HG02678 (cell line): ENCODE measurements at regions not wholly inside any gene's neighbourhood (a gene's known extent, or its start where the extent isn't known, plus 50 kb on each side); places are given as distances from the start of the nearest gene placed in this dataset.
"Not testable (repeated sequence)": the region's sequence is repeated elsewhere in the genome, so short reads cannot be mapped to it uniquely, and the experiment has no call there.

Experiments
- ATAC-seq: cut with Tn5 transposase; IDR thresholded peaks from one replicate; pipeline ENCODE4 v1.9.1; 2021; ENCODE audit warnings: mild to moderate bottlenecking, moderate library complexity; ENCODE audit not compliant: unreplicated experiment

DNA sequence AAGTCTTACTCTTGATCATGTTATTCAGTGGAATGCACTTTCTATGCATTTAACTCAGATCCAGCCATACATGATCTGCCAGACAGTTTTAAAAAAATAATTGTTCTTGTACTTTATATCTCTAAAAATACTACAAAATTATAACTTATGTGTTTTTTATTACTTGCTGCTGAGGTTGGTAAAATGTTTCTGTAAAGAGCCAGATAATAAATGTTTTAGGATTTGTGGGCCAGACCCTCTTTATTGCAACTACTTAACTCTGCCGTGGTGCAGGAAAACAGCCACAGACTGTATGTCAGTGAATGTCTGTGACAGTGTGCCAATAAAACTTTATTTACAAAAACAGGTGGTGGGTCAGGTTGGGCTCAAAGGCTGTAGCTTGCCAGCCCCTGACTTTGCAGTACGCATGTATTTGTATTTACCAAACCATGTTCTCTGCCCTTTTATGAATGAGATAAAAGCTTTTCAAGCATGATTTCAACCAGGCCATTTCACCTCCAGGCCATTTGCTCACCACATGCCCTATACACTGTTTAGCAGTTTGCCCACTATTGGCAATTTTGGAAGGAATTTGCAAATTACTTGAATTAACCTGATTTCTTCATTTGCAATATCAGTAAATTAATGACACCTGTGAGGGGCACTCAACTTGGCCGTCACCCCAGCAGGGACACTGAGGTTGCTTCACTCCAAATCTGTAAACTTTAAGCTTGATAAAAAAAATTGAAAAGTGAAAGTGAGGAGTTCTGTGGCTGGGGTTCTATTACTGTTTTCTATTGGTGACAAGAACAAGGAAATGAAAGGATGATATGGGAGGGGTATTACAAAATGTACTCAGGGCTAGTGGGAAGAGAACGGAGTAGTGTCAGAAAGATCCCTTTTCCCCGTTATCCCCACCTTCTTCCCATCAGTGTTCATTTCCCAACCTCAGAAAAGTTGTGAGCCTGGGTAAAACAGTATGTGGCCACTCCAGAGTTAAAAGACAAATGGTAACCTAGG lies 133.4 kb downstream of the CEBPB start:
- no peak for ATAC-seq

DNA sequence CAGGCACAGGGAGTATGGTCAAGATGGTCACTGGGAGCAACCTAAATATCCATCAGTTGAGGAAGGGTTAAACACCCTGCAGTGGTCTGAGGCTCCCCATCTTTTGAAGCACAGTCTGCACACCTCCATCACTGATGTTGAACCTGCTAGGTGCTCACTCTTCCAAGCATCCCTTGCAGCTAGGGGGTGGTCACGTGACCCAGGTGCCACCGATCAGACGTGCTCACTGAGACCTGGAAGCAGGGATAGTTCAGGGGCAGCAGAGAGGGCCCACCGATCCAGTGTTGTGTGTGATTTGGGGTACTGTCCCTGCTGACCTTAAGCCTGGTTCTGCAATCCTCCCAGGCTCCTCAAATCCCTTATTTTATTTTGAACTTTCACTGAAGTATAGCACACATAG lies 134.6 kb downstream of the CEBPB start:
- no peak for ATAC-seq

GRCh38 chr20:50325651-50326050 lies 135.0 kb downstream of the CEBPB start:
- no peak for ATAC-seq

- ATAC-seq = no peak
Measured at GRCh38 chr20:50327666-50328065, 137.0 kb downstream of the CEBPB start.

DNA sequence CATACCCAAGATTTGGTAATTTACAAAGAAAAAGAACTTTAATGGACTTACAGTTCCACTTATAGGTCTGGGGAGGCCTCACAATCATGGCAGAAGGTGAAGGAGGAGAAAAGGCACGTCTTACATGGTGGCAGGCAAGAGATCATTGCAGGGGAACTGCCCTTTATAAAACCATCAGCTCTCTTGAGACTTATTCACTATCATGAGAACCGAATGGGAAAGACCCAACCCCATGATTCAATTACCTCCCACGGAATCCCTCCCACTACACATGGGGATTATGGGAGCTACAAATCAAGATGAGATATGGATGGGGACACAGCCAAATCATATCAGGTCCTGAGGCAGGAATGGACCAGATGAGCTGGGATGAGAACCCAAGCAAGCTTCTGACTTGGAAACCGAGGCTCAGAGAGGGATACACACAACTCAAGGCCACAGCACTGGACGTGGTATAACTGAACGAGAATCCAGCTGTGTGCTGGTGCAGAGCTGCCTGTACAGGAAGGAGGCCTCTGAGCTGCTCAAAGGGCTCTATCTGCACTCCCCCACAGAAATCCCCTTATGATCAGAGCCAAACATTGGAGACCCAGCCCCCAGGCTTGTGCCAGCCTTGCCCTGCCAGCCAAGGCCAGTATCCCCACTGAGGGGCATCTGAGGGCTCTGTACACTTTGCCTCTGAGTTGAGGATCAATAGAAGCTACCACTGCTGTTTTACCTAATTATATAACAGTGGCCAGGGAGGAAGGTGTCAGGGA lies 137.8 kb downstream of the CEBPB start:
- ATAC-seq = no peak

DNA sequence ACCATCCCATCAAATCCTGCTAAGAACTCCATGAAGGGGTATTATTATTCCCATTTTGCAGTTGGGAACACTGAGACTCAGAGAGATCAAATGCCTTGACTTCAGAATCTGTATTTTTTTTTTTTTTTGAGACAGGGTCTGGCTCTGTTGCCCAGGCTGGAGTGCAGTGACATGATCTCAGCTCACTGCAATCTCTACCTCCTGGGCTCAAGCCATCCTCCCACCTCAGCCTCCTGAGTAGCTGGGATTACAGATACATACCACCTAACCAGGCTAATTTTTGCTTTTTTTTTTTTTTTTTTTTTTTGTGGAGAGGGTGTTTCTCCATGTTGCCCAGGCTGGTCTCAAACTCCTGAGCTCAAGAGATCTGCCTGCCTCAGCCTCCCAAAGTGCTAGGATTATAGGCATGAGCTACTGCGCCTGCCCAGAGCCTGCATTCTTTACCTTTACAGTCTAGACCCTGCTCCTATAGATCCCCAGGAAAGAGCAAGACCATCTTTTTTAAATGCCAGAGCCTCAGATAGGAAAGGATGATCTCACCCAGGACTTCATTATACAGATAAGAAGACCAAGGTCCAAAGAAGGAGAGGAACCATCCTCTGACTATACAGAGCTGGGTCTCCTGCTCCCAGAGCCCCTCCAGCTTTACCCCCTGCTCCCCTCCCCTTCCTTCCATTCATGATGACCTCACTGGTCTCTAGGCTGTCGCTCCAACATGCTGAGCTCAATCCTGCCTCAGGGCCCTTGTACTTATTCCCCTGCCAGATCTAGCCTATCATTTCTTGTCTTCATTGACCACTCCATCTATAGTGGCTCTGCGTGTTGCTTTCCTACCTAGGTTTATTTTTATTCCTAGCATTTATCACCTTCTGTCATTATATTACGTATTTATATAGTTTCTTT lies 138.6 kb downstream of the CEBPB start:
- no peak for ATAC-seq

- ATAC-seq = no peak
Measured at GRCh38 chr20:50329981-50330503, 139.4 kb downstream of the CEBPB start.

- no peak for ATAC-seq
Measured at GRCh38 chr20:50330504-50331313, 140.1 kb downstream of the CEBPB start.

- ATAC-seq = no peak
Measured at GRCh38 chr20:50331469-50332363, 141.1 kb downstream of the CEBPB start.

DNA sequence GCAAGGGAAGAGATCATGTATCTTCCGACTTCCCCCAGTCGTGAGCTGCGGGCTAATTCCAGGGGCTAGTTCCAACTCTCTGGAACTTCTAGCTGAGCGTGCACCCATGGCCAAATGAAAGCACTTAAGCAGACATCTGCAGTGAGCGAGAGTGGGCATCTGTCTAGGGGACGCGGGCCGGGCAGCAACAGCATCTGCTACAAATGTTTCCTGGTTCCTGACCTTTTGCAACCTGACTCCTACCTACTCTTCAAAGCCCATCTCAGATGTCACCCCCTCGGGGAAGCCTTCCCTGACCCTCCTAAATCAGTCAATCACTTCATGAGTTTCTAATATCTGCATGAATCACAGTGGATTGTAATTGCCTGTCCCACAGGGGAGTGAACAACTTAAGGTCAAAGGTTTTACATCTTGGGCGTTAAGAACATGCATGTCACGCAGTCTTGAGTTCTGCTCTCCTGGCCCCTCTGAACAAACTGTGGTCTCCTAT lies 141.9 kb downstream of the CEBPB start:
- no peak for ATAC-seq

GRCh38 chr20:50333131-50333670 lies 142.6 kb downstream of the CEBPB start:
- no peak for ATAC-seq

DNA sequence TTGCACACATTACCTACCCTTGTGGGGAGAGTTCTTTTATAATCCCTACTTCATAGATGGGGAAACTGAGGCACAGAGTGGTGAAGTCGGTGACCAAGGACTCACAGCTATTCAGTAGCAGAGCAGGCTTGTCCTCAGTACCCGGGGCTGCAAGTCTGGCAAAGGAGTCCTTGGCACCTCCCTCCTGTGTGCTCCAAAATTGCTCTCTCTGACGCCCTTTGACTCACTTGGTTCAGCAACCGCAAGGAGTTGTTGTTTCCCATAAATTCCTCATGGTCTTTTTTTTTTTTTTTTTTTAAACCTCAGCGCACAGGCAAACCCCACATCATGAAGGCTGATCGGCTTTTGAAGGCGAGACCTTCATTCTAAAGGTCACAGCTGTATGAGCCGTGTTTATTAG lies 143.2 kb downstream of the CEBPB start:
- ATAC-seq = no peak

DNA sequence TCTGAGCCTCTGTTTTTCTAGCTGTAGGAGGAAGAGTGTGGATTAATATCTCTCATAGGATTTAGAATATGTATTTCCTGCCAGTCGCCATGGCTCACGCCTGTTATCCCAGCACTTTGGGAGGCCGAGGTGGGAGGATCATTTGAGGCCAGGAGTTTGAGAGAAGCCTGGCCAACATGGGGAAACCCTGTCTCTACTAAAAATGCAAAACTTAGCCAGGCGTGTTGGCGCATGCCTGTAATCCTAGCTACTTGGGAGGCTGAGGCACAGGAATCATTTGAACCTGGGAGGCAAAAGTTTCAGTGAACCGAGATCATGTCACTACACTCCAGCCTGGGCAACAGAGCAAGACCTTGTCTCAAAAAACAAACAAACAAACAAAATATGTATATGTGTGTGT lies 143.9 kb downstream of the CEBPB start:
- ATAC-seq = not testable (repeated sequence)

DNA sequence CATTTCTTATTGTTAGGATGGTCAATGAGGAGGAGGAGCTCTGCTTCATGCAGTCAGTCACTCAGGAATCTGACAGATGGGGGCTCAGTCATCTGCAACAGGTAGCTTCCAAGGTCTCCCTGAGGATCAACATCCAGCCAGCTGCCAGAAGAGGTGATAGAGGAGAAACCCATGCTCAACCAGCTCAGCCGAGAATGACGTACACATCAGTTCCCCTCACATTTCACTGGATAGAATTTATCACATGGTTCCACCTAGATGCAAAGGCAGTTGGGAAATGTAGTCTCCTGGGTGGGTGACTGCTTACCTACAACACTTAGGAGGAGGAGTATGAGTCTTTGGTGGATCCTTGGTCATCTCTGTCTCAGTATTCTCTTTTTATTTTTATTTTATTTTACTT lies 144.5 kb downstream of the CEBPB start:
- no peak for ATAC-seq

GRCh38 chr20:50335866-50336265 lies 145.2 kb downstream of the CEBPB start:
- no peak for ATAC-seq

GRCh38 chr20:50336661-50337060 lies 146.0 kb downstream of the CEBPB start:
- no peak for ATAC-seq

DNA sequence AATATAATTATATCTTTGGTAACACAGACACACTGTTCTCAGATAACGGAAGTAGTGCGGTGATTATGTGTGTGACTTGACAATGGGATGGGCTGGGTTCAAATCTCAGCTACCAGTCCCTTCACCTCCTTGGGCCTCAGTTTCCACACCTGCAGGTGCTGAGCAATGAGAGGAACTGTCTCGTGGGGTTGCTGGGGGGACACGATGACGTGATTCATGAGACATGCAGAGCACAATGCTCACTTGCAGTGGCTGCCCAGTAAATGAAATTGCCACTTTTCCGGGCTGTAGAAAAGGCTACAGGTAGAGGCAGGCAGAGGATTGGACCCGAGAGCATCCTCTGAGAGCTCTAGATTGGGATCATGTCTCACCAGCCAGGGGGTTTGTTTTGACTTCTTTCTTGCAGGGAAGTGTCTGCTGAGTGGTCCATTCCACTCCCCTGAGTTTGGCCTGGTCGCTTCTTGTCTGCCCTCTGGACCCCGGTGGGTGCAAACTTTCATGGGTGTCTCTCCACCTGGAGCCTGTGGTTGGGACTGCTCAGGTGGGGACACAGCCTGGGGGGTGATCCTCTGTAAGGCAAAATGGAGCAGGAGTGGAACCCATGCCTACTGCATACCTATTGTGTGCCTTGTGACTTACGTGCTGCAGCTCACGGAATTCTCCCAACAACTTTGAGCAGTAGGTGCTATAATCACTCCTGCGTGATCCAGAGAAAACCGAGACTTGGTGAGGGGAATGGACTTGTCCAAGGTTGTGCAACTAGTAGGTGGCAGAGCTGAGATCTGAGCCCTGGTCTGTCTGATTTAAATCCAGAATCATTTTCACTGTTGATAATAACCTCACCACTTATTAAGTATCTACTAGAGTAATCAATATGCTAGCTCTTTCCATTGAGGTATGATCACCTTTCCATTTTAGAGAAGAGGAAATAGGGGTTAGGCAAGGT lies 147.2 kb downstream of the CEBPB start:
- ATAC-seq = no peak
